Erythroblast (primary cell): ENCODE measurements at regions not wholly inside any gene's neighbourhood (a gene's known extent, or its start where the extent isn't known, plus 50 kb on each side); places are given as distances from the start of the nearest gene placed in this dataset.

Experiments
- GATA1 ChIP-seq: IDR thresholded peaks from 2 replicates; pipeline ENCODE4 v1.6.1; 2011; ENCODE audit warnings: low read depth, mild to moderate bottlenecking, control low read depth, low read length, moderate library complexity
- POLR2A ChIP-seq: IDR thresholded peaks from 2 replicates; pipeline ENCODE4 v1.6.1; 2011; ENCODE audit warnings: mild to moderate bottlenecking, low read length

DNA sequence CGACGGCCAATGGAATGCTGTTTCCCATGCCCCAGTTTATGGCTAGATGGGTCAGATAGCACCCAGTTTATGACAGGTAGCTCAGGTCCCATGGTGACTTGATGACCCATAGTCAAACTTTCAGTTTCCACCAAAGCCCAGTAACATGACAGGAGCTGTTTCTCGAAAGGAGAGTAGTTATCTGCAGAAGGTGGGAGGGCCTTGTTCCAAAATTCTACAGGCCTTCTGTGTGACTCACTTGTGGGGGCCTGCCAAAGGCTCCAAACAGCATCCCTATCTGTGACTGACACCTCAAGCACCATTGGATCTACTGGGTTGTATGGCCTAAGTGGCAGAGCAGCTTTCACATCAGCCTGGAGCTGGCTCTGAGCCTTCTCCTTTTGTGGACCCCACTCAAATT, 379.7 kb upstream of the MANEA start:
- no peak for TF ChIP-seq GATA1
- no peak for TF ChIP-seq POLR2A
